Upper lobe of left lung (tissue), 6 donors: ENCODE measurements at regions not wholly inside any gene's neighbourhood (a gene's known extent, or its start where the extent isn't known, plus 50 kb on each side); places are given as distances from the start of the nearest gene placed in this dataset.

ENCODE experiments used
- ATAC-seq, 2 donors: fragments of 200-7000 bp; cut with Tn5 transposase; one replicate each; pipeline ENCODE4 v1.9.1; 2022; ENCODE audit warnings: mild to moderate bottlenecking in 2 of 2, moderate library complexity in 2 of 2; ENCODE audit not compliant: low FRiP score in 2 of 2
- DNase-seq, 2 donors: peaks; one replicate each; pipeline ENCODE4 v3.0.0-alpha.2; 2019 to 2020
- H3K27ac ChIP-seq, 4 donors: fragments of 200-600 bp; sonication (generic); one replicate each; pipeline ENCODE4 v1.5.1; 2016 to 2019
- H3K27me3 ChIP-seq, 4 donors: fragments of 200-600 bp; sonication (generic); one replicate each; pipeline ENCODE4 v1.5.1; 2017 to 2019
- H3K36me3 ChIP-seq, 4 donors: fragments of 200-600 bp; sonication (generic); one replicate each; pipeline ENCODE4 v1.5.1; 2016 to 2019
- H3K4me1 ChIP-seq, 4 donors: fragments of 200-600 bp; sonication (generic); one replicate each; pipeline ENCODE4 v1.5.1; 2018 to 2019
- H3K4me3 ChIP-seq, 4 donors: fragments of 200-600 bp; sonication (generic); one replicate each; pipeline ENCODE4 v1.5.1; 2017 to 2019; ENCODE audit warnings: mild to moderate bottlenecking in 2 of 4, moderate library complexity in 1 of 4
- H3K9me3 ChIP-seq, 4 donors: fragments of 200-600 bp; sonication (generic); one replicate each; pipeline ENCODE4 v1.5.1; 2018 to 2019
- EP300 ChIP-seq, 4 donors: sonication (generic); formaldehyde crosslinking; IDR thresholded peaks; one replicate each; pipeline ENCODE4 v1.5.1; 2017; ENCODE audit warnings: antibody characterized with exemption in 4 of 4, control low read depth in 2 of 4
- POLR2A ChIP-seq, 4 donors: fragments of 450-650 bp; IDR thresholded peaks; one replicate each; pipeline ENCODE4 v1.5.1; 2016 to 2017; ENCODE audit warnings: antibody characterized with exemption in 4 of 4, mild to moderate bottlenecking in 2 of 4
- POLR2AphosphoS5 ChIP-seq, 2 donors: sonication (generic); formaldehyde crosslinking; IDR thresholded peaks; one replicate each; pipeline ENCODE4 v1.5.1; 2017; ENCODE audit warnings: antibody characterized with exemption in 2 of 2
- WGBS, 2 donors: methylation state at CpG; one replicate each; pipeline ENCODE4 v1.1.5; 2017 to 2018; 5-methylcytosine and 5-hydroxymethylcytosine counted together
- TF ChIP-seq, protein P1 (sequence below), 6 experiments: fragments of 450-650 bp in 4 of 6; fragments of 200-600 bp in 2 of 6; sonication (generic) in 2 of 6; IDR thresholded peaks; one replicate each; pipeline ENCODE4 v1.5.1; 2016 to 2019; ENCODE audit warnings: antibody characterized with exemption in 6 of 6
- donor health status: DM: no; HTN: no; CAD: no; lungs with moderate emphysema.
- donor health status: DM: no; HTN: yes; CAD: no; lungs with severe emphysema.

GRCh38 chr20:60199866-60200265, 241.6 kb downstream of the CDH26 start:
- no peak for ATAC-seq
- Histone ChIP-seq H3K27ac (no peak overlapping the region), H3K27me3 (no peaks in the 10 kb centered on the region), H3K9me3 (no peaks in the 10 kb centered on the region), H3K36me3 (no peaks in the 10 kb centered on the region), H3K4me1 (no peaks in the 10 kb centered on the region), H3K4me3 (no peak overlapping the region)
- no peak for DNase-seq
- WGBS, 2 donors: 90% methylated on average over 2 of the region's 2 CpGs; no CpG with 5 or more reads in 1 of the 2 donors
- TF ChIP-seq EP300 (IDR thresholded peaks at IDR 0.05) (no peak), POLR2AphosphoS5 (IDR thresholded peaks at IDR 0.05) (no peak), POLR2A (IDR thresholded peaks at IDR 0.05) (no peak)
- TF ChIP-seq, protein P1, sequence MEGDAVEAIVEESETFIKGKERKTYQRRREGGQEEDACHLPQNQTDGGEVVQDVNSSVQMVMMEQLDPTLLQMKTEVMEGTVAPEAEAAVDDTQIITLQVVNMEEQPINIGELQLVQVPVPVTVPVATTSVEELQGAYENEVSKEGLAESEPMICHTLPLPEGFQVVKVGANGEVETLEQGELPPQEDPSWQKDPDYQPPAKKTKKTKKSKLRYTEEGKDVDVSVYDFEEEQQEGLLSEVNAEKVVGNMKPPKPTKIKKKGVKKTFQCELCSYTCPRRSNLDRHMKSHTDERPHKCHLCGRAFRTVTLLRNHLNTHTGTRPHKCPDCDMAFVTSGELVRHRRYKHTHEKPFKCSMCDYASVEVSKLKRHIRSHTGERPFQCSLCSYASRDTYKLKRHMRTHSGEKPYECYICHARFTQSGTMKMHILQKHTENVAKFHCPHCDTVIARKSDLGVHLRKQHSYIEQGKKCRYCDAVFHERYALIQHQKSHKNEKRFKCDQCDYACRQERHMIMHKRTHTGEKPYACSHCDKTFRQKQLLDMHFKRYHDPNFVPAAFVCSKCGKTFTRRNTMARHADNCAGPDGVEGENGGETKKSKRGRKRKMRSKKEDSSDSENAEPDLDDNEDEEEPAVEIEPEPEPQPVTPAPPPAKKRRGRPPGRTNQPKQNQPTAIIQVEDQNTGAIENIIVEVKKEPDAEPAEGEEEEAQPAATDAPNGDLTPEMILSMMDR (IDR thresholded peaks at IDR 0.05): no peak

- H3K9me3 ChIP-seq: no peaks in the 10 kb centered on the region
- H3K27me3 ChIP-seq: no peaks in the 10 kb centered on the region
- no peak overlapping the region for H3K27ac ChIP-seq
- H3K4me3 ChIP-seq: no peak overlapping the region
- WGBS, 2 donors: 79 to 86% methylated on average over 14 to 15 of the region's 16 CpGs
- no peaks in the 10 kb centered on the region for H3K4me1 ChIP-seq
- no peak for ATAC-seq
- no peak for DNase-seq
- TF ChIP-seq EP300 (IDR thresholded peaks at IDR 0.05): no peak
- TF ChIP-seq, protein P1 (IDR thresholded peaks at IDR 0.05): no peak
- no peak for TF ChIP-seq POLR2AphosphoS5 (IDR thresholded peaks at IDR 0.05)
- no peak for TF ChIP-seq POLR2A (IDR thresholded peaks at IDR 0.05)
- H3K36me3 ChIP-seq: no peaks in the 10 kb centered on the region
These were observed 242.2 kb downstream of the CDH26 start for GRCh38 chr20:60200305-60200918.

- Histone ChIP-seq H3K4me3 (no peak overlapping the region), H3K27ac (no peak overlapping the region), H3K27me3 (no peaks in the 10 kb centered on the region), H3K9me3 (no peaks in the 10 kb centered on the region), H3K4me1 (no peaks in the 10 kb centered on the region), H3K36me3 (no peaks in the 10 kb centered on the region)
- DNase-seq (no peak), ATAC-seq (no peak)
- 87 to 98% methylated on average over 2 of the region's 2 CpGs for WGBS, 2 donors
- TF ChIP-seq POLR2AphosphoS5 (IDR thresholded peaks at IDR 0.05) (no peak), EP300 (IDR thresholded peaks at IDR 0.05) (no peak), POLR2A (IDR thresholded peaks at IDR 0.05) (no peak)
- TF ChIP-seq, protein P1 (IDR thresholded peaks at IDR 0.05): no peak
These were observed 243.1 kb downstream of the CDH26 start for GRCh38 chr20:60201198-60201835.

DNA sequence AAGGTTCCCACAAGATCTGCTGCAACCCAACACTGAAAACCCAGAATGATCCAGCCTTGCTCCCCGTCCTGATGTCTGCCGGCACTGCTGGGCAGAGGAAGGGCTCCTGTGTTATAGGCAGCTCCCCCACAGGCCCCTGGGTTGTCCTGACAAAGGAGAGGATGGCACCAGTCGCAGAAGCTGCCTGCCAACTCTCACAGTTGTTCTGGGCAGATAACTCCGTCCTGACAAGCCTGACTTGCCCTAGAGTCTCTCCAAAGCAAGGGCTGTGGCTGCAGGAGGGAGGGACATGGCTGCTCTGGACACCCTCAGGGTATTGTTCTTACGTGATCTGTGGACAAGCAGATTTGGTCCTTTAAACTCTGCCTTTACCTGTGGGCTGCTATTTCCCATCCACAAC, 243.8 kb downstream of the CDH26 start:
- no peak for ATAC-seq
- no peak overlapping the region for H3K27ac ChIP-seq
- no peaks in the 10 kb centered on the region for H3K9me3 ChIP-seq
- H3K27me3 ChIP-seq: no peaks in the 10 kb centered on the region
- no peak for TF ChIP-seq EP300 (IDR thresholded peaks at IDR 0.05)
- TF ChIP-seq POLR2AphosphoS5 (IDR thresholded peaks at IDR 0.05): no peak
- TF ChIP-seq, protein P1 (IDR thresholded peaks at IDR 0.05): no peak
- TF ChIP-seq POLR2A (IDR thresholded peaks at IDR 0.05): no peak
- H3K36me3 ChIP-seq: no peaks in the 10 kb centered on the region
- 75 to 81% methylated on average over 3 to 5 of the region's 5 CpGs for WGBS, 2 donors
- DNase-seq: no peak
- H3K4me3 ChIP-seq: no peak overlapping the region
- no peaks in the 10 kb centered on the region for H3K4me1 ChIP-seq

GRCh38 chr20:60203451-60203850, 245.2 kb downstream of the CDH26 start:
- DNase-seq (no peak), ATAC-seq (no peak)
- H3K27me3 ChIP-seq: no peaks in the 10 kb centered on the region
- no peaks in the 10 kb centered on the region for H3K4me1 ChIP-seq
- H3K4me3 ChIP-seq: no peak overlapping the region
- H3K36me3 ChIP-seq: no peaks in the 10 kb centered on the region
- H3K9me3 ChIP-seq: no peaks in the 10 kb centered on the region
- no peak for TF ChIP-seq EP300 (IDR thresholded peaks at IDR 0.05)
- TF ChIP-seq, protein P1 (IDR thresholded peaks at IDR 0.05): no peak
- no peak for TF ChIP-seq POLR2AphosphoS5 (IDR thresholded peaks at IDR 0.05)
- no peak for TF ChIP-seq POLR2A (IDR thresholded peaks at IDR 0.05)
- H3K27ac ChIP-seq: no peak overlapping the region
- 62 to 71% methylated on average over 6 of the region's 6 CpGs for WGBS, 2 donors
